Transverse colon (tissue), 4 donors: ENCODE measurements at regions not wholly inside any gene's neighbourhood (a gene's known extent, or its start where the extent isn't known, plus 50 kb on each side); places are given as distances from the start of the nearest gene placed in this dataset.

Experiments used
- CTCF ChIP-seq, 5 experiments: fragments of 200-600 bp in 3 of 5; fragments of 450-650 bp in 2 of 5; sonication (generic) in 3 of 5; IDR thresholded peaks; 1 replicate in 2 of 5; 2 replicates in 3 of 5; pipeline ENCODE4 v1.5.1; 2016 to 2017; ENCODE audit warnings: antibody characterized with exemption in 5 of 5, inconsistent platforms in 3 of 5, mild to moderate bottlenecking in 2 of 5, moderate library complexity in 1 of 5
- EP300 ChIP-seq: sonication (generic); formaldehyde crosslinking; IDR thresholded peaks from one replicate; pipeline ENCODE4 v1.6.1; 2017; ENCODE audit warnings: antibody characterized with exemption, low read depth
- POLR2A ChIP-seq: fragments of 450-650 bp; IDR thresholded peaks from one replicate; pipeline ENCODE4 v1.6.1; 2016; ENCODE audit warnings: antibody characterized with exemption, mild to moderate bottlenecking, moderate library complexity
- POLR2AphosphoS5 ChIP-seq, 3 donors: sonication (generic); formaldehyde crosslinking; IDR thresholded peaks; one replicate each; pipeline ENCODE4 v1.6.1; 2016; ENCODE audit warnings: antibody characterized with exemption in 3 of 3

- no peak for TF ChIP-seq CTCF (IDR thresholded peaks at IDR 0.05)
- TF ChIP-seq POLR2A = no peak
- no peak for TF ChIP-seq POLR2AphosphoS5 (IDR thresholded peaks at IDR 0.05)
- TF ChIP-seq EP300 = no peak
Observed at GRCh38 chr4:182066037-182066436, 177.2 kb upstream of the TENM3 start.
